ENCODE measurements at regions not wholly inside any gene's neighbourhood (a gene's known extent, or its start where the extent isn't known, plus 50 kb on each side); places are given as distances from the start of the nearest gene placed in this dataset.

- DNase-seq, result no peak
Measured at GRCh38 chr5:81914696-81915095, 57.1 kb upstream of the ATG10 start.

DNA sequence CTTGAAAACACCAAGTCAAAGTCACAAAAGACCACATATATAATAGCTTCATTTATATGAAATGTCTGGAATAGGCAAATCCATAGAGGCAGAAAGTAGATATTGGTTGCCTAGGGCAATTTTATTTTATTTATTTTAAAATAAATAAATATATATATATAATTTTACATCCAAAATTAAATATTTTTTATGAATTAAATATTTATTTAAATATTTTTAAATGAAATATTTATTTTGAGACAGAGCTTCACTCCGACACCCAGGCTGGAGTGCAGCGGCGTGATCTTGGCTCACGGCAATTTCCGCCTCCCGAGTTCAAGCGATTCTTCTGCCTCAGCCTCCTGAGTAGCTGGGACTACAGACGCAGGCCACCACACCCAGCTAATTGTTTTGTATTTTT is 58.9 kb upstream of the ATG10 start:
- DNase-seq, result no peak

DNA sequence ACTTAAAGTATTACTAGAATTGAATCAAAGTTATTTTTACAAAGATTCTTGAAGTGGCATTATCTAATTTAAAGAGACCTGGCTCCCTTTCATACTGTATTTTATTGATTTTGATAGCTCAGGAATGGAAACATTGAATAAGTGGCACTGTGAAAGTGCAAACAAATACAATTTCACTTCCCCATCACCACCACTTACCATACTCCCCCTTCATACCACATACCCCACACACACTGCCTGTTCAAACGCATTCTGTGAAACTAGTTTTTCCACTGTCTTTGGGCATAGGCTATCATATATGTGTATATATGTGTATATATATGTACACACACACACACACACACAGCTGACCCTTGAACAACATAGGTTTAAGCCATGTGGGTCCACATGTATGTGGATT is 62.1 kb upstream of the ATG10 start:
- no peak for DNase-seq

GRCh38 chr5:81908771-81909170 is 63.1 kb upstream of the ATG10 start:
- no peak for DNase-seq

DNA sequence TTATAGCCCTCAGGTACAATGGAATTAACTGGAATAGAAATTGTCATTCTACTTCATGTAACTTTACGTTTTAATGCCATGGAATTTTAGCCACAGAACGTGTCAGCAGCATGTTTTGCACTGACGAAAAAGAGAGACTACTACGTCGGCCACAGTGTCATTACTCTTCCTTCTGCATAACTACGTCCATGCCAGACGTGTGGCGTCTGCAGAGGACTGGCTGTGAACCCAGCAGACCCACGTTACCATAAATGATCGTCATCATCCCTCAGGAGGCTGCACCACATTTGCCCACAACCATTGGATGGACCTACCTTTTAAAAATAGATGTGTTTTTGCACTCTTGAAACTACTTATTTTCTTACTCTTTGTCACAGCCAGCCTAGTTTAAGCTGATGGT is 63.8 kb upstream of the ATG10 start:
- no peak for DNase-seq

- DNase-seq, result no peak
Measured at GRCh38 chr5:81907012-81907635, 64.7 kb upstream of the ATG10 start.

DNA sequence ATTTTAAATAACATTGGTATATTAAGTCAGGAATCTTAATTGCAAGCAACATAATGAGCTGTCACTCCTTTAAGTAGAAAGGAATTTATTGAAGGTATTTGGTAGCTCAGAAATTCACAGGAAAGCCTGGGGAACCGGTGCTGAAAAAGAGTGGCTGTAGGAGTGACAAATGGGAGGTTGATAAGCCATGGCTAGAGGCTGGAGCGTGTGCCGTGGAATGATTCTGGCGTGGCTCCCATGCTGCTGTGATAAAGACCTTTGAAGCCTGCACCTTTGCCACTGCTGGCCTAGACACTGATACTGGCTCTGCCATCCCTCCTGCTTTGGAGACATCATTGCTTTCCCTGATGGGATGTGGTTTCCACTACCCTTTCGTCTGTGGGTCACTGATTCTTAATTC is 65.7 kb upstream of the ATG10 start:
- no peak for DNase-seq

- DNase-seq, result peak; percentile 17
Measured at GRCh38 chr5:81904861-81905260, 67.0 kb upstream of the ATG10 start.

- DNase-seq, result no peak
Measured at GRCh38 chr5:81904166-81904565, 67.7 kb upstream of the ATG10 start.

DNA sequence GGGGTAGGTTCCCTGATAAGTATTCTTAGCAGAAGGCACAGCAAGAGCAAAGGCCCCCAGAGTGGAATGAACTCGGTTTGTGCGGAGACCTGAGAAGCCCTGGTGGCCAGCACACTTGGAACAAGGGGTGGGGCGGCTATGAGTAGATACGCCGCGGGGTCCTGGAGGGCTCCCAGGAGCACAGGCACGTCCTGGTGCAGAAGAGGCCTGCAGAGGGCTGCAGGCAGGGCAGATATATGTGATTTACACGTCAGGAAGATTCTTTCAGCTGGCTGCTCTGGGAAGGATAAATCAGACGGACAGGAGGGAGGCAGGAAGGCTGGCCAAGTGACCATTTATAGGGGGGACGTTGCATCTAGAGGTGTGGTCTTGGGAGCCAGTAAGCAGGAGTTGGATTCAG is 70.2 kb upstream of the ATG10 start:
- DNase-seq, result no peak

GRCh38 chr5:81899123-81899522 is 72.7 kb upstream of the ATG10 start:
- DNase-seq, result no peak

DNA sequence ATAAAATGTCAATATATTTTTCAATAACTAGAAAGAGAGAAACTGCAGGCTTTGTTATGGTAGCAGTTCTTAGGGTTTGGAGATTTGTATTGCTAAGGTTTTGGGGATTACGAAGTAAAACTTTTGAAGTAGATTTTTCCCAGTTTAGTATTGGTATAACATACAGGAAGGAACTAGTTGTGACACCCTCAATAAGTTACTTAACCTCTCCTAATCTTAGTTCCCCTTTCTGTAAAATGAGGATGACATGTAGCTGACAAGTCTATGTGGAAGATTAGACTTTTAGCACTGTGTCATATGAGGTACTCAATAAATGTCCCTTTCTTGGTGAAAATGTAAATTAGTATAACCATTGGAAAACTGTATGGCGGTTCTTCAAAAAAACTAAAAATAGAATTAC is 73.4 kb upstream of the ATG10 start:
- DNase-seq, result no peak

DNA sequence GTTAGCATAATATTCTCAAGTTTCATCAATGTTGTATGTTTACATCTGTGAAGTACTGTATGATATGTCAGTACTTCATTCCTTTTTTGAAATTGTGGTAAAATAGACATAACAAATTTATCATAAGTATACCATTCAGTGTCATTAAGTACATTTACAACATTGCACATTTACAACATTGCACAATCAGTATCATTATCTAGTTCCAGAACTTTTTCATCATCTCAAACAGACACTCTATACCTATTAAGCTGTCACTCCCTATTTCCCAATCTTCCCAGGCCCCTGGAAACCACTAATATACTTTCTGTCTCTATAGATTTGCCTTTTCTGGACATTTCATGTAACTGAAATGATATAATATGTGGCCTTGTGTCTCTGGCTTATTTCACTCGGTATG is 75.1 kb upstream of the ATG10 start:
- no peak for DNase-seq

GRCh38 chr5:81895307-81895706 is 76.5 kb upstream of the ATG10 start:
- no peak for DNase-seq

GRCh38 chr5:81893961-81894360 is 77.9 kb upstream of the ATG10 start:
- no peak for DNase-seq

GRCh38 chr5:81884871-81885270 is 87.0 kb upstream of the ATG10 start:
- DNase-seq, result no peak

GRCh38 chr5:81883371-81883770 is 88.5 kb upstream of the ATG10 start:
- no peak for DNase-seq

DNA sequence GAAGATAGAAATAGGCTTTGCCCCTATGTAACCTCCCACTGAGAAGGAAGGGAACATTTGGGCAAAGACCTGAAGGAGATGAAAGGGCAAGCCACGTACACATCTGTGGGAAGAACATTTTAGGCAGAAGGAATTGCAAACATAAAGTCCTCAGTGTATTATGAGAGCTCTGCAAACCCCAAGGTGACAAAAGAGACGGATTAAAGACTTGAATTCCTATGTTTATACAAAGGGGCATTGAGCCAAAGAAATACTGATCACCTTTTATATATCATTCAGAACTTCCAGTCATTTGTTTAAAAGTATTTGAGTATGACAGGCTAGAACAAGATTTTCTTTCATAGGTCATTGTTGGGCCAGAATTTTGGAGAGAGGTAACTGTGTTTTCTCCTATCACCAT is 90.2 kb upstream of the ATG10 start:
- no peak for DNase-seq

GRCh38 chr5:81879936-81880335 is 91.9 kb upstream of the ATG10 start:
- no peak for DNase-seq

GRCh38 chr5:81878333-81878732 is 93.5 kb upstream of the ATG10 start:
- no peak for DNase-seq

GRCh38 chr5:81866994-81867393 is 104.8 kb upstream of the ATG10 start:
- no peak for DNase-seq

GRCh38 chr5:81860778-81861177 is 109.9 kb upstream of the SSBP2 start:
- DNase-seq, result no peak

DNA sequence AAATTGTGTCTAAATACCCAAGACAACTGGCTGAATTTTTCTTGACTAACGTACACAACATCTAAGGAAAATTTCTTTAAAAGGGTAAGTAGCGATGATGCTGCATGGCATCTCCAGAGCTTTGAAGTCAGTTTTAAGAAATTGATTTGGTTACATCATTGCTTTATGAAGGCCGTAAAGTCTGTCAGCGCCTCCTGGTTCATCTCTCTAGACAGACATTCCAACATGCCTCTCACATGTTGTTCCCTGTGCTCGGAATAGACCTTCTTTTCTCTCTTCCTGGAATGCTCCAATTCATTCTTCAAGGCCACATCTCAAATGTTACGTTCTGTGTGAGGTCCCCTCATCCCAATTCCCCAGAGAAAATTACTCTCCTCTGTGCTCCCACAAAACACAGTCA is 108.7 kb upstream of the SSBP2 start:
- no peak for DNase-seq

GRCh38 chr5:81856948-81857928 is 106.3 kb upstream of the SSBP2 start:
- DNase-seq, result no peak

Data from fibroblast of skin of back (primary cell).